Uterus (tissue), 3 donors: ENCODE measurements at regions not wholly inside any gene's neighbourhood (a gene's known extent, or its start where the extent isn't known, plus 50 kb on each side); places are given as distances from the start of the nearest gene placed in this dataset.

Experiments
- DNase-seq, 2 donors: peaks; one replicate each; pipeline ENCODE4 v3.0.0-alpha.2; 2019 to 2020
- H3K27ac ChIP-seq, 2 donors: fragments of 200-600 bp; sonication (generic); 1 replicate in 1 of 2; 2 replicates in 1 of 2; pipeline ENCODE4 v1.5.1; 2016 to 2018
- H3K27me3 ChIP-seq, 2 donors: fragments of 200-600 bp; sonication (generic); one replicate each; pipeline ENCODE4 v1.5.1; 2018 to 2019; ENCODE audit warnings: control low read depth in 1 of 2
- H3K36me3 ChIP-seq, 2 donors: fragments of 200-600 bp; sonication (generic); one replicate each; pipeline ENCODE4 v1.5.1; 2019; ENCODE audit warnings: control low read depth in 1 of 2
- H3K4me1 ChIP-seq, 2 donors: fragments of 200-600 bp; sonication (generic); one replicate each; pipeline ENCODE4 v1.5.1; 2018 to 2019; ENCODE audit warnings: control low read depth in 1 of 2
- H3K4me3 ChIP-seq, 2 donors: fragments of 200-600 bp; sonication (generic); 1 replicate in 1 of 2; 2 replicates in 1 of 2; pipeline ENCODE4 v1.5.1; 2018 to 2019; ENCODE audit warnings: mild to moderate bottlenecking in 1 of 2
- H3K9me3 ChIP-seq, 2 donors: fragments of 200-600 bp; sonication (generic); one replicate each; pipeline ENCODE4 v1.5.1; 2019; ENCODE audit warnings: control low read depth in 1 of 2
- CTCF ChIP-seq, 4 experiments: fragments of 200-600 bp in 2 of 4; fragments of 450-650 bp in 2 of 4; sonication (generic) in 2 of 4; IDR thresholded peaks; one replicate each; pipeline ENCODE4 v1.5.1; 2016 to 2019; ENCODE audit warnings: antibody characterized with exemption in 4 of 4, mild to moderate bottlenecking in 2 of 4, moderate library complexity in 1 of 4
- POLR2A ChIP-seq, 2 donors: fragments of 450-650 bp; IDR thresholded peaks; one replicate each; pipeline ENCODE4 v1.6.1; 2016; ENCODE audit warnings: antibody characterized with exemption in 2 of 2, mild to moderate bottlenecking in 1 of 2, moderate library complexity in 1 of 2
- intact Hi-C: fragments of 100-400 bp; cut with DNase I; formaldehyde crosslinking; loops from one replicate; pipeline ENCODE4 v1.15.1; 2023; ENCODE audit warnings: low total_unique reads
- donor health status: DM: yes; HTN: yes; CAD: no.

GRCh38 chr2:37872192-37872750, 52.8 kb upstream of the RMDN2 start:
- intact Hi-C loops: no loop called here
- no peaks in the 10 kb centered on the region for H3K36me3 ChIP-seq
- H3K4me1 ChIP-seq: peaks cover 5 to 7% of the 10 kb centered on the region in 2 donors
- H3K27ac ChIP-seq: peak overlapping the region; percentile 74 to 89
- no peak for DNase-seq
- no peaks in the 10 kb centered on the region for H3K9me3 ChIP-seq
- no peaks in the 10 kb centered on the region for H3K27me3 ChIP-seq
- TF ChIP-seq CTCF (IDR thresholded peaks at IDR 0.05) (no peak), POLR2A (IDR thresholded peaks at IDR 0.05) (no peak)
- H3K4me3 ChIP-seq: no peak overlapping the region

DNA sequence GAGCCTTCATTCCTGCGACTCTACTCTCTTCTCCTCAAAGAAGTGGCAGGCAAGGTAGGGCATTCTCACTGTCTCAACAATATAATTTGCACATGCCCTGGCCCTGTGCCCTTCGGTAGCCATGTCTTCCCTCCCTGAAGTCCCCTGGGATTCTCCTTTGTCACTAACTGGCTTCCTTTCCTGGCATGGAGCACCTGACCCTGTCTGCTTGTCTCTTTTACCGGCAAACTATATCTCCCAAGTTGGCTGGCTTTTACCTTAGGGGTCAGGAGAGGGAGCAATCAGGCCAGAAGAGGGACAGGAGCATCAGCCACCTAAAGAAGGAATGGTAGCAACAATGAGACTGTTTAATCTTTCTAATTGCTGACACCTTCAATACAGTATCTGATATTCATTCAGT, 51.9 kb upstream of the RMDN2 start:
- no peaks in the 10 kb centered on the region for H3K9me3 ChIP-seq
- intact Hi-C loops: no loop called here
- TF ChIP-seq CTCF (IDR thresholded peaks at IDR 0.05) (no peak), POLR2A (IDR thresholded peaks at IDR 0.05) (no peak)
- no peak for DNase-seq
- peak overlapping the region; percentile 74 to 89 for H3K27ac ChIP-seq
- no peak overlapping the region for H3K4me3 ChIP-seq
- H3K4me1 ChIP-seq: peaks cover 5 to 7% of the 10 kb centered on the region in 2 donors
- no peaks in the 10 kb centered on the region for H3K36me3 ChIP-seq
- H3K27me3 ChIP-seq: no peaks in the 10 kb centered on the region

- peak overlapping the region; percentile 74 to 89 for H3K27ac ChIP-seq
- peaks cover 5 to 7% of the 10 kb centered on the region in 2 donors for H3K4me1 ChIP-seq
- TF ChIP-seq POLR2A (IDR thresholded peaks at IDR 0.05) (no peak), CTCF (IDR thresholded peaks at IDR 0.05) (no peak)
Measured at GRCh38 chr2:37873749-37874330, 51.2 kb upstream of the RMDN2 start.

DNA sequence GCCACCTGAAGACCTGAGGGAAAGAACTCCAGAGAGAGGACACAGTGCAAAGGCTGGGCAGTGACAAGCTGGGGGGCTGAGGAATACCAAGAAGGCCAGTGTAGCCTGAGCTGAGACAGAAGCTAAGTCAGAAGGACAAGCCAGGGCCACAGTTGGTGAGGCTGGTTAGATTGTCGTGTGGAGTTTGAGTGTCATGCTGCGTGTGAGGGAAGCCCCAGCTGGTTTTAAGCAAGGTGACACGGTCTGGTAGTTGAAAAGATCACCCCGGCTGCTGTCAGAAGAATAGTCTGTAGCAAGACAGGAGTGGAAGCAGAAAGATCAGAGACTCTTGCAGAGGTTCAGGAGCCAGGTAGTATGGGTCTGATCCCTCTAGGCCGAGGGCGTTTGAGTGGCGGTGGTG, 50.6 kb upstream of the RMDN2 start:
- H3K4me3 ChIP-seq: no peak overlapping the region
- H3K9me3 ChIP-seq: no peaks in the 10 kb centered on the region
- no peak for TF ChIP-seq CTCF (IDR thresholded peaks at IDR 0.05)
- no peak for TF ChIP-seq POLR2A (IDR thresholded peaks at IDR 0.05)
- DNase-seq: no peak
- peak overlapping the region; percentile 74 to 89 for H3K27ac ChIP-seq
- H3K36me3 ChIP-seq: no peaks in the 10 kb centered on the region
- intact Hi-C loops: no loop called here
- no peaks in the 10 kb centered on the region for H3K27me3 ChIP-seq
- peaks cover 5 to 7% of the 10 kb centered on the region in 2 donors for H3K4me1 ChIP-seq

More at GRCh38 chr2:37873749-37874330, 51.2 kb upstream of the RMDN2 start:
- no peak for DNase-seq
- intact Hi-C loops: no loop called here
- H3K36me3 ChIP-seq: no peaks in the 10 kb centered on the region
- no peaks in the 10 kb centered on the region for H3K9me3 ChIP-seq
- no peak overlapping the region for H3K4me3 ChIP-seq
- no peaks in the 10 kb centered on the region for H3K27me3 ChIP-seq
